T-cell (primary cell): ENCODE measurements at regions not wholly inside any gene's neighbourhood (a gene's known extent, or its start where the extent isn't known, plus 50 kb on each side); places are given as distances from the start of the nearest gene placed in this dataset.

Experiments used
- ATAC-seq, 4 experiments: fragments of 200-7000 bp in 3 of 4; fragments of 150-1000 bp in 1 of 4; cut with Tn5 transposase; replicated peaks in 1 of 4; 1 replicate in 3 of 4; 2 replicates in 1 of 4; pipeline ENCODE4 v1.10.0; 2021; ENCODE audit warnings: moderate library complexity in 3 of 4, mild to moderate bottlenecking in 2 of 4, moderate number of reproducible peaks in 1 of 4
- CTCF ChIA-PET, 2 donors: fragments of 300-600 bp; sonication (Branson Sonifier 250); formaldehyde crosslinking; loops; one replicate each; lab custom pipeline; 2022; ENCODE audit warnings: antibody characterized with exemption in 2 of 2; lab: Charles Lee
- POLR2A ChIA-PET, 2 donors: fragments of 300-600 bp; sonication (Branson Sonifier 250); formaldehyde crosslinking; loops; one replicate each; lab custom pipeline; 2022; ENCODE audit warnings: antibody characterized with exemption in 2 of 2; lab: Charles Lee
- DNase-seq, 35 experiments: peaks; one replicate each; pipeline versions ENCODE4 v3.0.0 to v3.0.0-alpha.2; 2013 to 2023
- H3K27ac ChIP-seq: one replicate; pipeline ENCODE4 v1.5.1; 2013; ENCODE audit warnings: low read length
- H3K27me3 ChIP-seq, 2 experiments: replicated peaks in 1 of 2; 1 replicate in 1 of 2; 2 replicates in 1 of 2; pipeline versions ENCODE4 v1.6.1 to v1.7.0; 2013; ENCODE audit warnings: low read length in 1 of 2, mixed read lengths in 1 of 2; ENCODE audit not compliant: control insufficient read depth in 2 of 2, insufficient read depth in 2 of 2; ENCODE audit errors: extremely low read depth in 1 of 2
- H3K36me3 ChIP-seq, 2 donors: 1 replicate in 1 of 2; 2 replicates in 1 of 2; pipeline versions ENCODE4 v1.6.1 to v1.7.0; 2013; ENCODE audit warnings: low read length in 1 of 2; ENCODE audit not compliant: control insufficient read depth in 2 of 2, insufficient read depth in 1 of 2; ENCODE audit errors: extremely low read depth in 1 of 2
- H3K4me1 ChIP-seq, 2 experiments: 1 replicate in 1 of 2; 2 replicates in 1 of 2; pipeline versions ENCODE4 v1.6.1 to v1.7.0; 2013; ENCODE audit warnings: low read length in 2 of 2, mixed read lengths in 1 of 2; ENCODE audit not compliant: insufficient read depth in 2 of 2, control insufficient read depth in 1 of 2; ENCODE audit errors: extremely low read depth in 1 of 2
- H3K4me3 ChIP-seq, 2 donors: 1 replicate in 1 of 2; 2 replicates in 1 of 2; pipeline versions ENCODE4 v1.5.1 to v1.7.0; 2013; ENCODE audit warnings: mild to moderate bottlenecking in 2 of 2, low read length in 1 of 2, moderate library complexity in 1 of 2; ENCODE audit not compliant: control insufficient read depth in 1 of 2; ENCODE audit errors: extremely low read depth in 1 of 2
- H3K9me3 ChIP-seq: 2 replicates; pipeline ENCODE4 v1.7.0; 2013
- H3K27ac Mint-ChIP-seq, 2 donors: one replicate each; pipeline ENCODE4 v1.8.0; 2020 to 2021; ENCODE audit warnings: mild to moderate bottlenecking in 2 of 2, mixed read lengths in 2 of 2
- H3K27me3 Mint-ChIP-seq, 2 donors: one replicate each; pipeline ENCODE4 v1.8.0; 2021 to 2022; ENCODE audit warnings: mixed read lengths in 2 of 2
- H3K36me3 Mint-ChIP-seq: one replicate; pipeline ENCODE4 v1.8.0; 2021; ENCODE audit warnings: mixed read lengths
- H3K4me1 Mint-ChIP-seq, 3 donors: one replicate each; pipeline ENCODE4 v1.8.0; 2020 to 2022; ENCODE audit warnings: mixed read lengths in 3 of 3, mild to moderate bottlenecking in 1 of 3
- H3K4me3 Mint-ChIP-seq, 3 donors: one replicate each; pipeline ENCODE4 v1.8.0; 2020 to 2022; ENCODE audit warnings: mild to moderate bottlenecking in 3 of 3, mixed read lengths in 3 of 3, moderate library complexity in 3 of 3
- H3K9me3 Mint-ChIP-seq, 3 donors: one replicate each; pipeline ENCODE4 v1.8.0; 2020 to 2022; ENCODE audit warnings: mixed read lengths in 3 of 3
- WGBS: methylation state at CpG from one replicate; pipeline ENCODE4 v1.1.5; 2013; ENCODE audit warnings: missing lambda C conversion rate; ENCODE audit not compliant: insufficient coverage; 5-methylcytosine and 5-hydroxymethylcytosine counted together

DNA sequence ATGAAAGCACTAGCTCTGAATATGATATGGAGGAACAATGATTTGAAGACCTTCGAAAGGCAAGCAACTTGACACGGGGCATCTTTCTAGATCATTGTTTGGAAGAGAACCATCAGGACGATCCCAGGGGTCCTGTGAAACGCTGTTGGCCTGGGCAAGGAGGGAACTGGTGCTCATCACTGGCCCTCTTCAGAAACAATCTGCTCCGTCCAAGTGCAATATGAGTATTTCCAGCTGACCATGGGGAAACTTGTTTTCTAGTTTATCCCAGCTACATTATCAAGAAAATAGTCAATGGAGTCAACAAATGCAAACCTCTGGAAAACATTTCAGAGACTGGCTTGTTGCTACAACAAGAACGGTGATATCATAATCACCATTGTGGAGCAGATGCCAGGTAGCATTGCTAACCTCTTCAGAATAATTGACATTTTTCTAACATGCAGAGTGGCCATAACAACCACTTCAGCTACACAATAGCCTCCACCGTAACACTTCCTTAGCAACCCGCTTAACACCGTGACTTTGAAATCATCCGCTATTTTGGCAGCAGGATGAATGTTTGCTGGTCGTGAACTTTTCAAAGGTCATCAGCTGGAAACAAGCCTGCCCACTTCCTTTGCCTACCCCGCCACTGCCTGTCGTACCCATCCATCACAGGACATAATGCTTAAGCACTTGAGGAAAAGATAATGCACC is 112.0 kb upstream of the PDE10A start:
- no peak overlapping the region for H3K27ac Mint-ChIP-seq
- H3K4me3 Mint-ChIP-seq, result no peak overlapping the region
- peaks cover 0 to 2% (median 0%) of the 10 kb centered on the region in 3 donors for H3K4me1 Mint-ChIP-seq
- ChIA-PET CTCF (no interaction called here), POLR2A (no interaction called here)
- no peak for DNase-seq
- H3K27me3 ChIP-seq, result peaks cover 3 to 24% of the 10 kb centered on the region in 2 experiments
- H3K9me3 Mint-ChIP-seq, result no peaks in the 10 kb centered on the region
- 4% methylated on average over 6 of the region's 13 CpGs for WGBS
- peaks cover 17 to 25% of the 10 kb centered on the region in 2 donors for H3K27me3 Mint-ChIP-seq
- H3K4me3 ChIP-seq, result no peak overlapping the region
- H3K36me3 Mint-ChIP-seq, result no peaks in the 10 kb centered on the region
- H3K9me3 ChIP-seq, result no peaks in the 10 kb centered on the region
- H3K4me1 ChIP-seq, result no peaks in the 10 kb centered on the region
- H3K27ac ChIP-seq, result no peak overlapping the region
- no peak for ATAC-seq
- H3K36me3 ChIP-seq, result no peaks in the 10 kb centered on the region

DNA sequence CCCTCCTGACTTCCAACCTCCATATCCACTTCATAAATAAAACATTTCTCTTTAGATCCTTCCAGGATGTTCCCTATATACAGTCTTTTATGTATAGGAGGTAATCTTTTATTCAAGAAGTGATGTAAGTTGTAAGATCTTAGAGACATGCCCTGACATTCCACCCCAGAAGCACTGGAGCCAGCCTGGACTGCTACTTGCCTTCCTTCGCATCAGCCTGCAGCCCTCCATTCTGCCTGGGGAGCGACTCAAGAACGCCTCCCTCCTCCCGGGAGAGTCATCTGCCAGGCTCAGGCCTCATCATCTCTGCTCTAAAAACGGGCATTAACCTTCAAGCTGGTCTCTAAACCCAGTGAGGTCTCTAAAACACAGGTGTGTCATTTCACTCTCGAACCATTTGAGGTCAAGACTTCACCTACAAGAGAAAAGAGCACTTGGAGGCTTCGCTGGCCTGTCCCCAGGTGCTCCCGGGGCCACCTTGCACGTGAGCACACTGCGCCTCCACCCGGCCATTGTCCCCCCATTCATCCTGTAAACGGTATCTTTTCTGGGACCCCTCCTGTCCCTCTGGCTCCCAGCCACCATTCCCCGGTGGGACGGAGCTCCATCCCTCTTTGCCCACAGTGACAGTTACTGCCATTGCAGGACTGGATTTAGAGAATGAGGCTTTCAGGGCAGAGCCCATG is 107.5 kb upstream of the PDE10A start:
- no peaks in the 10 kb centered on the region for H3K36me3 ChIP-seq
- ATAC-seq, result no peak
- peaks cover 0 to 2% (median 0%) of the 10 kb centered on the region in 3 donors for H3K4me1 Mint-ChIP-seq
- no peak overlapping the region for H3K4me3 ChIP-seq
- no peaks in the 10 kb centered on the region for H3K36me3 Mint-ChIP-seq
- H3K9me3 ChIP-seq, result no peaks in the 10 kb centered on the region
- H3K27me3 Mint-ChIP-seq, result peaks cover 15 to 19% of the 10 kb centered on the region in 2 donors
- no peak for DNase-seq
- no peaks in the 10 kb centered on the region for H3K9me3 Mint-ChIP-seq
- no peak overlapping the region for H3K4me3 Mint-ChIP-seq
- no peak overlapping the region for H3K27ac Mint-ChIP-seq
- ChIA-PET POLR2A (no interaction called here), CTCF (no interaction called here)
- no peaks in the 10 kb centered on the region for H3K4me1 ChIP-seq
- 78% methylated on average over 12 of the region's 14 CpGs for WGBS
- H3K27ac ChIP-seq, result no peak overlapping the region
- peaks cover 0 to 9% of the 10 kb centered on the region in 2 experiments for H3K27me3 ChIP-seq

DNA sequence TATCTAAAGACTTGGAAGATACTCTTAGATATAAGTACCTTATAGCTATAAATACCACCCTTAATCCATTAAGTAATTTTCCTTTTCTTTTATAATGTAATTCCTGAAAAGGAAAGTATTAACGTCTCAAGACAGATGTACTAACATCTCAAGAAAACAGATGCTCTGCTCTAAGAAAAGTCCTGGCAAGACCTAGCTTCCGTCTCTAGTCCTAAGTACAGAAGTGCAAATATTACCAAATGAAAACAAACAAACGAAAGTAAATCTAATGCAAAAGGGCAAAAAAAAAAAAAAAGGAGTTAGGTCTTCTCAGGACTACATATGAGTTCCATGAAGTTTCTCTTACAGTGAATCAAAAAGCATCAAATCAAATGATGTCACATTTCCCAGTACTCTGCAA is 106.8 kb upstream of the PDE10A start:
- WGBS, result no CpG with 5 or more reads among the region's 3 CpGs
- ChIA-PET CTCF (no interaction called here), POLR2A (no interaction called here)
- Histone ChIP-seq H3K27ac (no peak overlapping the region), H3K4me3 (no peak overlapping the region), H3K27me3 (peaks cover 0 to 7% of the 10 kb centered on the region in 2 experiments), H3K9me3 (no peaks in the 10 kb centered on the region), H3K4me1 (no peaks in the 10 kb centered on the region), H3K36me3 (no peaks in the 10 kb centered on the region)
- ATAC-seq (no peak), DNase-seq (no peak)
- H3K4me1 Mint-ChIP-seq, result no peaks in the 10 kb centered on the region
- no peaks in the 10 kb centered on the region for H3K9me3 Mint-ChIP-seq
- peaks cover 11 to 12% of the 10 kb centered on the region in 2 donors for H3K27me3 Mint-ChIP-seq
- H3K4me3 Mint-ChIP-seq, result no peak overlapping the region
- no peaks in the 10 kb centered on the region for H3K36me3 Mint-ChIP-seq
- no peak overlapping the region for H3K27ac Mint-ChIP-seq

DNA sequence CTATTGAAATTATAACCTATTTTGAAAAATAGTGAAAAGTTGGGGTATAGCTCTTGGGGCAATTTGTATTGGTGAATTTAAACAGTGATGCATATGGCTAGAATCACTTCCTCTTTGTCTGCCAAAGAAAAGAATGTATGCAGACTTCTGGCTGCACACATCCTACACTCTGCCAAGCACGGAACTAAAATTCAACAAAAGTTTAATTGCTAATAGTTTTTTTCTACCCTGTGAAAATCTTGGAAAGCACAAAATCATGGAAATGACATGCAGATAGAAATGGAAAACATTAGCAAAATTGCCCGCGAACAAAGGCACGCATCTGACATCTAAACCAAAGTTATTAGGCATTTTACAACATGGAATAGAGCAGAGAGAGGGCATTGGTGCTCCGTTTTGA is 106.4 kb upstream of the PDE10A start:
- ChIA-PET POLR2A (no interaction called here), CTCF (no interaction called here)
- no peaks in the 10 kb centered on the region for H3K9me3 Mint-ChIP-seq
- no peak overlapping the region for H3K4me3 Mint-ChIP-seq
- ATAC-seq (no peak), DNase-seq (no peak)
- no peaks in the 10 kb centered on the region for H3K4me1 Mint-ChIP-seq
- no peak overlapping the region for H3K4me3 ChIP-seq
- no CpG with 5 or more reads among the region's 5 CpGs for WGBS
- H3K27me3 Mint-ChIP-seq, result peaks cover 11 to 12% of the 10 kb centered on the region in 2 donors
- H3K9me3 ChIP-seq, result no peaks in the 10 kb centered on the region
- H3K36me3 ChIP-seq, result no peaks in the 10 kb centered on the region
- H3K36me3 Mint-ChIP-seq, result no peaks in the 10 kb centered on the region
- no peak overlapping the region for H3K27ac Mint-ChIP-seq
- no peak overlapping the region for H3K27ac ChIP-seq
- H3K4me1 ChIP-seq, result no peaks in the 10 kb centered on the region
- peaks cover 0 to 7% of the 10 kb centered on the region in 2 experiments for H3K27me3 ChIP-seq

DNA sequence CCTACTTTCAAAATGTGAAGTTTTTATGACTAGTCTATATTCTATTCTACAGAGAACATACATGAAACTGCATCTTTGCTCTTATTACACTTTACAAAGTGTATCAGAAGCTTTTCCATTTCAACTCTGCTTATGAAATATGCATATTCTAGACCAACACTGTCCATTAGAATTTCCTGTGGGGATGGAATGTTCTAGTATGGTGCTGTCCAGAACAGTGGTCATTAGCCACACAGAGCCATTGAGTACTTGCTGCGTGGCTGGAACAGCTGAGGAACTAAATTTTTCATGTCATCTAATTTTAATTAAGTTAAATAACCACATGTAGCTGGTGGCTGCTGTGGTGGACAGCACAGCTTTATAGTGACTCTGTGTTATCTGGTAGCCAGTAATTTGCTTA is 105.9 kb upstream of the PDE10A start:
- no peaks in the 10 kb centered on the region for H3K4me1 ChIP-seq
- H3K9me3 Mint-ChIP-seq, result no peaks in the 10 kb centered on the region
- peaks cover 10 to 11% of the 10 kb centered on the region in 2 donors for H3K27me3 Mint-ChIP-seq
- H3K27ac ChIP-seq, result no peak overlapping the region
- H3K4me3 Mint-ChIP-seq, result no peak overlapping the region
- ChIA-PET CTCF (no interaction called here), POLR2A (no interaction called here)
- WGBS, result no CpG with 5 or more reads among the region's 1 CpG
- H3K9me3 ChIP-seq, result no peaks in the 10 kb centered on the region
- H3K4me3 ChIP-seq, result no peak overlapping the region
- DNase-seq, result no peak
- no peaks in the 10 kb centered on the region for H3K4me1 Mint-ChIP-seq
- no peak for ATAC-seq
- no peak overlapping the region for H3K27ac Mint-ChIP-seq
- H3K36me3 ChIP-seq, result no peaks in the 10 kb centered on the region
- H3K36me3 Mint-ChIP-seq, result no peaks in the 10 kb centered on the region
- H3K27me3 ChIP-seq, result peaks cover 0 to 7% of the 10 kb centered on the region in 2 experiments

DNA sequence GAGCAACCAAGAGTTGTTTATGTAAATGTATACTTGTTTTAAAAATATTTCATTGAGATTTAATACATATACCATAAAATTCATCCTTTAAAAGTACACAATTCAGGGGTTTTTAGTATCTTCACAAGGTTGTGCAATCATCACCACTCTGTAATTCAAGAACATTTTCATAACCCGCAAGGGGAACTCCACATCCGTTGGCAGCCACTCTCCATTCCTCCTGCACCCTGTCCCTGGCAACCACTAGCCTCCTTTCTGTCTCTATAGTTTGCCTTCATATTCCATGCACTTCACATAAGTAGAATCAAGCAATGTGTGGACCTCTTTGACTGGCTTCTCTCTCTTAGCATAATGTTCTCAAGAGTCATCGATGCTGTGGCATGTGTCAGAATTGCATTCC is 104.2 kb upstream of the PDE10A start:
- ATAC-seq (no peak), DNase-seq (no peak)
- Mint-ChIP-seq H3K27me3 (peaks cover 4 to 8% of the 10 kb centered on the region in 2 donors), H3K9me3 (peaks cover 0 to under 1% (median 0%) of the 10 kb centered on the region in 3 donors), H3K36me3 (no peaks in the 10 kb centered on the region), H3K27ac (no peak overlapping the region), H3K4me3 (no peak overlapping the region), H3K4me1 (no peaks in the 10 kb centered on the region)
- no peaks in the 10 kb centered on the region for H3K9me3 ChIP-seq
- CTCF ChIA-PET, result no interaction called here
- POLR2A ChIA-PET, result no interaction called here
- H3K27ac ChIP-seq, result no peak overlapping the region
- no peaks in the 10 kb centered on the region for H3K4me1 ChIP-seq
- H3K27me3 ChIP-seq, result peaks cover 0 to 3% of the 10 kb centered on the region in 2 experiments
- WGBS, result 70% methylated on average over 2 of the region's 3 CpGs
- H3K36me3 ChIP-seq, result no peaks in the 10 kb centered on the region
- H3K4me3 ChIP-seq, result no peak overlapping the region
